Cardiac muscle cell (in vitro differentiated cells and primary cell): ENCODE measurements at regions not wholly inside any gene's neighbourhood (a gene's known extent, or its start where the extent isn't known, plus 50 kb on each side); places are given as distances from the start of the nearest gene placed in this dataset.

Experiments
- DNase-seq, 2 donors: peaks; one replicate each; pipeline versions ENCODE4 v3.0.0 to v3.0.0-alpha.2; 2010 to 2017; ENCODE audit warnings: low read depth in 1 of 2, low spot score in 1 of 2
- H3K27ac ChIP-seq: fragments of 200-600 bp; sonication (generic); 2 replicates; pipeline ENCODE4 v1.5.1; 2016
- H3K27me3 ChIP-seq: fragments of 200-600 bp; sonication (generic); 2 replicates; pipeline ENCODE4 v1.6.0; 2016; ENCODE audit warnings: control low read depth
- H3K36me3 ChIP-seq: fragments of 200-600 bp; sonication (generic); 2 replicates; pipeline ENCODE4 v1.5.1; 2016; ENCODE audit warnings: control low read depth
- H3K4me1 ChIP-seq: fragments of 200-600 bp; sonication (generic); 2 replicates; pipeline ENCODE4 v1.8.1; 2017; ENCODE audit warnings: low read depth, mild to moderate bottlenecking, mixed run types
- H3K4me3 ChIP-seq: fragments of 200-600 bp; sonication (generic); 2 replicates; pipeline ENCODE4 v1.5.1; 2016; ENCODE audit warnings: mild to moderate bottlenecking
- H3K9me3 ChIP-seq: fragments of 200-600 bp; sonication (generic); 2 replicates; pipeline ENCODE4 v1.5.1; 2017; ENCODE audit warnings: low read depth, mild to moderate bottlenecking, control low read depth
- TF ChIP-seq, protein P1 (sequence below): IDR thresholded peaks from 2 replicates; pipeline ENCODE4 v1.5.1; 2012; ENCODE audit warnings: low read depth, mild to moderate bottlenecking, low read length

DNA sequence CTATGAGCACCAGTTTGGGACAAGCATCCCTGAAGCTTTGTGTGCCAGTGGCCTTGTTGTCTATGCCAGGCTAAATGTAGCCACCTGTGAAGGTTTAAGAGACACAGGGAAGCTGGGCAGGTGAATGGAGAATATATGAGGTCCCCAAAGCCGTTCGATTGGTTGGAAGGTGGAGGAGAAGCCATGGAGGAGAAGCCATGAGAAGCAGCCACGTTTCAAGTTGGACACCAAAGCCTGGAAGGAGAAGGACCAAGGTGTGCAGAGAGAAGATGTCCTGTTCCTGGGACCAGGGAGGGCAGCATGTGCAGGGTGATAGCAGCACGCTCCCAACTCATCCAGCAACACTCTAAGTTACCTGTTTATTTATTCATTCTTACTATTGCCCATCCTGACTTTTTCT lies 432.3 kb upstream of the TSHZ3 start:
- TF ChIP-seq, protein P1, sequence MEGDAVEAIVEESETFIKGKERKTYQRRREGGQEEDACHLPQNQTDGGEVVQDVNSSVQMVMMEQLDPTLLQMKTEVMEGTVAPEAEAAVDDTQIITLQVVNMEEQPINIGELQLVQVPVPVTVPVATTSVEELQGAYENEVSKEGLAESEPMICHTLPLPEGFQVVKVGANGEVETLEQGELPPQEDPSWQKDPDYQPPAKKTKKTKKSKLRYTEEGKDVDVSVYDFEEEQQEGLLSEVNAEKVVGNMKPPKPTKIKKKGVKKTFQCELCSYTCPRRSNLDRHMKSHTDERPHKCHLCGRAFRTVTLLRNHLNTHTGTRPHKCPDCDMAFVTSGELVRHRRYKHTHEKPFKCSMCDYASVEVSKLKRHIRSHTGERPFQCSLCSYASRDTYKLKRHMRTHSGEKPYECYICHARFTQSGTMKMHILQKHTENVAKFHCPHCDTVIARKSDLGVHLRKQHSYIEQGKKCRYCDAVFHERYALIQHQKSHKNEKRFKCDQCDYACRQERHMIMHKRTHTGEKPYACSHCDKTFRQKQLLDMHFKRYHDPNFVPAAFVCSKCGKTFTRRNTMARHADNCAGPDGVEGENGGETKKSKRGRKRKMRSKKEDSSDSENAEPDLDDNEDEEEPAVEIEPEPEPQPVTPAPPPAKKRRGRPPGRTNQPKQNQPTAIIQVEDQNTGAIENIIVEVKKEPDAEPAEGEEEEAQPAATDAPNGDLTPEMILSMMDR: no peak
- Histone ChIP-seq H3K4me3 (no peak overlapping the region), H3K4me1 (no peaks in the 10 kb centered on the region), H3K27me3 (no peaks in the 10 kb centered on the region), H3K27ac (no peak overlapping the region), H3K9me3 (no peaks in the 10 kb centered on the region), H3K36me3 (no peaks in the 10 kb centered on the region)
- no peak for DNase-seq

DNA sequence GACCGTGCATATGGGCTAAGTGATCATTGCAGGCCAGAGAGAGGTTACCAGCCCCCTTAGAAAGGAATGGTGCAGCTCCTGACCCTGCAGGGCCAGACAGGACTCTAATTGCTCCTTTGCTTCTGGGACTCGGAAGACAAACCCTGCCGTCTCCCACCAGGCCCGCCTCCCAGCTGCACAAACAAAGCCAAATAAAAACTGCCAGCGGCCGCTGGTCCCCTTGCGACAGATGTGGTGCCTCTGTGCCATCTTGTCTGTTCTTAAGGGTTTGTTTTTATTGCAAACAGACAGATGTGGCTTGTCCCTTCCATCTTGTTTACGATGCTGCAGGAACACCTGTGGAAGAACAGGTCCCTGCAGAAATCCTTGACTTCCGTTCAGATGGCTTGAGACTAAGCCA lies 434.4 kb upstream of the TSHZ3 start:
- H3K27me3 ChIP-seq: no peaks in the 10 kb centered on the region
- no peaks in the 10 kb centered on the region for H3K4me1 ChIP-seq
- H3K9me3 ChIP-seq: no peaks in the 10 kb centered on the region
- DNase-seq: no peak
- H3K4me3 ChIP-seq: no peak overlapping the region
- H3K27ac ChIP-seq: no peak overlapping the region
- TF ChIP-seq, protein P1: no peak
- no peaks in the 10 kb centered on the region for H3K36me3 ChIP-seq

DNA sequence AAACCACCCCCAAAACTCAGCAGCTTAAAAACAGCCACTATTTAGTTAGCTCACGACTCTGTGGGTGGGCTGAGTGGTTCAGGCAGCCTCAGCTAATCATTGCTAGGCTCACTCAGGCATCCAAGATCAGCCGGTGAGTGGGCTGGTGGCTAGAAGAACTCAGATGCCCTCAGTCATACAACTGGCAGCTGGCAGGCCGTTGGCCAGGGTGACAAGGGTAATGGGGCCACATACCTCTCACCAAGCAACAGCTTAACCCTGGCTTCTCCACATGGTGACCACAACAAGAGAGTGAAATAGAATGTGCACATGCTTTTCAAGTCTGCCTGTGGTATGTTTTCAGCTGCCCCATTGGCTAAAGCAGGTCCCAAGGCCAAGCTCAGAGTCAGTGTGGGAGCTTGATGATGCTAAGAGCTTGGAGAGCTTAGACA lies 435.4 kb upstream of the TSHZ3 start:
- Histone ChIP-seq H3K4me1 (no peaks in the 10 kb centered on the region), H3K4me3 (no peak overlapping the region), H3K27ac (no peak overlapping the region), H3K9me3 (no peaks in the 10 kb centered on the region), H3K27me3 (no peaks in the 10 kb centered on the region), H3K36me3 (no peaks in the 10 kb centered on the region)
- TF ChIP-seq, protein P1: no peak
- DNase-seq: no peak

DNA sequence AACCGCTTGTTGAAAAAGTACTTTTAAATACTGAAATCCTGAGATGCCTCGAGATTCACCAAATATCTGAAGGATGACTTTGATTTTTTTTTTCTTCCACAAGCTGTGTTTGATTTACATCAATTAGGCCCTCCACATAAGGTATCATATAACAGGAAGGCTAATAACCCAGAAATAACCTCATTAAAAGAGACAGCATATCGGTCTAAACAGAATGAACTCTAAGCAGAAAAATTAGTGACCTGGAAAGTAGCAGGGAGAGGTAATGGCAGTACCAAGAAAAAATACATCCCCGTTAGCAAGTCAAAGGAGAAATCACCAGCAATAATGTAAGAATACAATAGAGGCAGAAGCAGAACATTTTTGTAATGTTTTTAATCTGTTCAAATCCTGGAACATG lies 452.4 kb upstream of the TSHZ3 start:
- Histone ChIP-seq H3K27me3 (no peaks in the 10 kb centered on the region), H3K36me3 (no peaks in the 10 kb centered on the region), H3K27ac (no peak overlapping the region), H3K9me3 (no peaks in the 10 kb centered on the region), H3K4me1 (no peaks in the 10 kb centered on the region), H3K4me3 (no peak overlapping the region)
- no peak for DNase-seq
- TF ChIP-seq, protein P1: no peak

DNA sequence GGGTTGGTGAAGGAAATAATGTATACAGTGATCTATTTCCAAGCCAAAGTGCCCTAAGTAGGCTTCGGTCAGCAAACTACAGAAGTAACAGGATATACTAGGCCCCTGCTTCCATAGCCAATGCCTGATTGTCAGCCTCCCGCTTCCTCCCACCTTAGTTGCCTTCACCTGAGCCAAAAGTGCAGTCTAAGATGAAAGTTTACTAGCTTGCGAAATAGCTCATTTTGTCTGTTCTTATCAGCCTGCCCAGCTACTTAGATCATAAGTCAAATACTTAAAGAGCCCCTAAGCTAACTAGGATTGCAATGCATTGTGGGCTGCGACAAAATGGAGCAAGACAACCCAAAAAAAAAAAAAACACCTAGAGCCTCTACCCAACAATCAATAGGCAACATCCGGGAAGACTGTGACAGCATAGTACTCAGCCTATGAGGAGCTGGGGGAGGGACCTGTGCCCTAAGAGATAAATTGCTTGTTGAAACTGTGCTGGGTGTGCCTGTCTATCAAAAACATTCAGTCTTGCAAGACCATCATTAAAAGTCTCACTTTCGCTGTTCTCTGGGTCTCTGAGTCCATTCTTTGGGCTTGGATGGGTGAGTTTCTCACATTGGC lies 454.7 kb upstream of the TSHZ3 start:
- Histone ChIP-seq H3K9me3 (no peaks in the 10 kb centered on the region), H3K4me3 (no peak overlapping the region), H3K27ac (no peak overlapping the region), H3K4me1 (no peaks in the 10 kb centered on the region), H3K36me3 (no peaks in the 10 kb centered on the region), H3K27me3 (no peaks in the 10 kb centered on the region)
- no peak for DNase-seq
- TF ChIP-seq, protein P1: no peak
